Vagina (tissue), 2 donors: ENCODE measurements at regions not wholly inside any gene's neighbourhood (a gene's known extent, or its start where the extent isn't known, plus 50 kb on each side); places are given as distances from the start of the nearest gene placed in this dataset.

Experiments
- POLR2A ChIP-seq, 2 donors: fragments of 450-650 bp; IDR thresholded peaks; one replicate each; pipeline ENCODE4 v1.6.1; 2017; ENCODE audit warnings: antibody characterized with exemption in 2 of 2, mild to moderate bottlenecking in 2 of 2, moderate library complexity in 2 of 2
- POLR2AphosphoS5 ChIP-seq, 2 donors: sonication (generic); formaldehyde crosslinking; IDR thresholded peaks; one replicate each; pipeline ENCODE4 v1.9.0; 2017; ENCODE audit warnings: antibody characterized with exemption in 2 of 2, mild to moderate bottlenecking in 2 of 2, low read depth in 1 of 2; ENCODE audit not compliant: insufficient read depth in 1 of 2
- TF ChIP-seq, protein P1 (sequence below), 3 experiments: fragments of 450-650 bp in 2 of 3; fragments of 200-600 bp in 1 of 3; sonication (generic) in 1 of 3; IDR thresholded peaks; one replicate each; pipeline ENCODE4 v1.5.1; 2017 to 2019; ENCODE audit warnings: antibody characterized with exemption in 3 of 3, mild to moderate bottlenecking in 2 of 3, moderate library complexity in 2 of 3

DNA sequence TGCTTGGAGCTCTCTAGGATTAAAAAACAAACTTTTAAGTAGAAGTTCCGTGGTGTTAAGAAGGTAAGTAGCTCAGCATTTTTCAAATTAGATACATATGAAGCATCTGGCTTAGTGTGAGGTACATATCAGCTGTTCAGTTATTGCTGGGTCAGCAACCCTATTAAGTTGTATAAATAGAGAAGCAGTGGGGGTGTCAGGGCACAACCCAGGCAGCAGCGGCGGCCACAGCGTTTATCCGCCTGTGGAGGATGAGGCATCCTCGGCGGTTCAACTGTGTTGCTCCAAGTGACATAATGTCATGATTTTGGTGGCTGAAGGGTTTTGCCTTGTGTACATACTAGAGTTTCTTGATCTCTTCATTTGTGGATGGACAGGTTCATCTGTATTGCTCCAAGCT, 54.6 kb upstream of the KIF5B start:
- no peak for TF ChIP-seq POLR2AphosphoS5 (IDR thresholded peaks at IDR 0.05; ENCODE audit: insufficient read depth in 1 of 2, low read depth in 1 of 2)
- TF ChIP-seq POLR2A (IDR thresholded peaks at IDR 0.05), result no peak
- TF ChIP-seq, protein P1, sequence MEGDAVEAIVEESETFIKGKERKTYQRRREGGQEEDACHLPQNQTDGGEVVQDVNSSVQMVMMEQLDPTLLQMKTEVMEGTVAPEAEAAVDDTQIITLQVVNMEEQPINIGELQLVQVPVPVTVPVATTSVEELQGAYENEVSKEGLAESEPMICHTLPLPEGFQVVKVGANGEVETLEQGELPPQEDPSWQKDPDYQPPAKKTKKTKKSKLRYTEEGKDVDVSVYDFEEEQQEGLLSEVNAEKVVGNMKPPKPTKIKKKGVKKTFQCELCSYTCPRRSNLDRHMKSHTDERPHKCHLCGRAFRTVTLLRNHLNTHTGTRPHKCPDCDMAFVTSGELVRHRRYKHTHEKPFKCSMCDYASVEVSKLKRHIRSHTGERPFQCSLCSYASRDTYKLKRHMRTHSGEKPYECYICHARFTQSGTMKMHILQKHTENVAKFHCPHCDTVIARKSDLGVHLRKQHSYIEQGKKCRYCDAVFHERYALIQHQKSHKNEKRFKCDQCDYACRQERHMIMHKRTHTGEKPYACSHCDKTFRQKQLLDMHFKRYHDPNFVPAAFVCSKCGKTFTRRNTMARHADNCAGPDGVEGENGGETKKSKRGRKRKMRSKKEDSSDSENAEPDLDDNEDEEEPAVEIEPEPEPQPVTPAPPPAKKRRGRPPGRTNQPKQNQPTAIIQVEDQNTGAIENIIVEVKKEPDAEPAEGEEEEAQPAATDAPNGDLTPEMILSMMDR (IDR thresholded peaks at IDR 0.05), result no peak
